Hepatocyte (in vitro differentiated cells): ENCODE measurements at regions not wholly inside any gene's neighbourhood (a gene's known extent, or its start where the extent isn't known, plus 50 kb on each side); places are given as distances from the start of the nearest gene placed in this dataset.

Source experiments
- DNase-seq: peaks from one replicate; pipeline ENCODE4 v3.0.0-alpha.2; 2016; ENCODE audit warnings: low spot score
- H2AFZ ChIP-seq: fragments of 200-600 bp; sonication (generic); 2 replicates; pipeline ENCODE4 v1.6.0; 2016; ENCODE audit warnings: antibody characterized with exemption, mild to moderate bottlenecking
- H3K27ac ChIP-seq: fragments of 200-600 bp; sonication (generic); 2 replicates; pipeline ENCODE4 v1.5.1; 2016; ENCODE audit warnings: mild to moderate bottlenecking
- H3K27me3 ChIP-seq: fragments of 200-600 bp; sonication (generic); 2 replicates; pipeline ENCODE4 v1.6.1; 2016
- H3K36me3 ChIP-seq: fragments of 200-600 bp; sonication (generic); replicated peaks from 2 replicates; pipeline ENCODE4 v1.5.1; 2016; ENCODE audit warnings: low read depth; ENCODE audit not compliant: insufficient read depth
- H3K4me1 ChIP-seq: fragments of 200-600 bp; sonication (generic); 2 replicates; pipeline ENCODE4 v1.5.1; 2016; ENCODE audit warnings: mild to moderate bottlenecking, moderate library complexity; ENCODE audit not compliant: insufficient read depth
- H3K4me2 ChIP-seq: fragments of 200-600 bp; sonication (generic); 2 replicates; pipeline ENCODE4 v1.6.0; 2016
- H3K4me3 ChIP-seq: fragments of 200-600 bp; sonication (generic); 2 replicates; pipeline ENCODE4 v1.5.1; 2016; ENCODE audit warnings: mild to moderate bottlenecking
- H3K79me2 ChIP-seq: fragments of 200-600 bp; sonication (generic); 2 replicates; pipeline ENCODE4 v1.6.0; 2017; ENCODE audit warnings: mild to moderate bottlenecking
- H3K9me2 ChIP-seq: fragments of 200-600 bp; sonication (generic); replicated peaks from 2 replicates; pipeline ENCODE4 v1.6.0; 2017; ENCODE audit warnings: mild to moderate bottlenecking; ENCODE audit not compliant: insufficient read depth
- H3K9me3 ChIP-seq: fragments of 200-600 bp; sonication (generic); 2 replicates; pipeline ENCODE4 v1.5.1; 2016; ENCODE audit warnings: low read depth, mild to moderate bottlenecking
- H4K20me1 ChIP-seq: fragments of 200-600 bp; sonication (generic); 2 replicates; pipeline ENCODE4 v1.6.0; 2016; ENCODE audit warnings: mild to moderate bottlenecking; ENCODE audit not compliant: insufficient read depth, poor library complexity, severe bottlenecking
- CTCF ChIP-seq: fragments of 200-600 bp; sonication (generic); IDR thresholded peaks from 2 replicates; pipeline ENCODE4 v1.5.1; 2016; ENCODE audit warnings: antibody characterized with exemption, mild to moderate bottlenecking; ENCODE audit not compliant: poor library complexity
- EZH2 ChIP-seq: fragments of 200-600 bp; sonication (generic); IDR thresholded peaks from 2 replicates; pipeline ENCODE4 v1.6.1; 2016; ENCODE audit warnings: antibody characterized with exemption, mild to moderate bottlenecking, borderline replicate concordance
- EZH2phosphoT487 ChIP-seq: fragments of 200-600 bp; sonication (generic); IDR thresholded peaks from one replicate; pipeline ENCODE4 v1.6.1; 2018; ENCODE audit warnings: antibody characterized with exemption, mild to moderate bottlenecking, low read depth, moderate library complexity; ENCODE audit not compliant: unreplicated experiment, severe bottlenecking
- WGBS: methylation state at CpG from one replicate; pipeline ENCODE4 v1.1.6; 2016; ENCODE audit warnings: low lambda C conversion rate; ENCODE audit errors: missing lambda C conversion rate; 5-methylcytosine and 5-hydroxymethylcytosine counted together

GRCh38 chr13:76711550-76712182 lies 174.5 kb downstream of the KCTD12 start:
- Histone ChIP-seq H3K27ac (peak overlapping the region; percentile 17), H3K36me3 (no peaks in the 10 kb centered on the region), H3K4me1 (no peaks in the 10 kb centered on the region), H3K27me3 (no peaks in the 10 kb centered on the region), H3K9me3 (no peaks in the 10 kb centered on the region), H4K20me1 (no peaks in the 10 kb centered on the region), H3K4me3 (no peak overlapping the region), H2AFZ (no peak overlapping the region), H3K9me2 (no peaks in the 10 kb centered on the region), H3K79me2 (no peaks in the 10 kb centered on the region), H3K4me2 (no peak overlapping the region)
- 65% methylated on average over 3 of the region's 3 CpGs for WGBS
- no peak for TF ChIP-seq EZH2phosphoT487
- no peak for TF ChIP-seq CTCF
- TF ChIP-seq EZH2: no peak
- DNase-seq: peak; percentile 61

GRCh38 chr13:76709851-76710250 lies 176.4 kb downstream of the KCTD12 start:
- no peak overlapping the region for H3K27ac ChIP-seq
- 83% methylated on average over 1 of the region's 1 CpG for WGBS

GRCh38 chr13:76708138-76708688 lies 178.0 kb downstream of the KCTD12 start:
- Histone ChIP-seq H2AFZ (no peak overlapping the region), H3K36me3 (no peaks in the 10 kb centered on the region), H3K27ac (no peak overlapping the region), H3K4me1 (no peaks in the 10 kb centered on the region), H3K9me3 (no peaks in the 10 kb centered on the region), H3K9me2 (no peaks in the 10 kb centered on the region), H3K4me2 (no peak overlapping the region), H4K20me1 (no peaks in the 10 kb centered on the region), H3K79me2 (no peaks in the 10 kb centered on the region), H3K27me3 (no peaks in the 10 kb centered on the region), H3K4me3 (no peak overlapping the region)
- TF ChIP-seq EZH2: no peak
- TF ChIP-seq CTCF: no peak
- TF ChIP-seq EZH2phosphoT487: no peak
- no peak for DNase-seq
- WGBS: 84% methylated on average over 6 of the region's 6 CpGs

More at GRCh38 chr13:76709851-76710250, 176.4 kb downstream of the KCTD12 start:
- H2AFZ ChIP-seq: no peak overlapping the region
- no peaks in the 10 kb centered on the region for H3K36me3 ChIP-seq
- H3K27me3 ChIP-seq: no peaks in the 10 kb centered on the region
- H4K20me1 ChIP-seq: no peaks in the 10 kb centered on the region
- no peaks in the 10 kb centered on the region for H3K4me1 ChIP-seq
- H3K4me3 ChIP-seq: no peak overlapping the region
- no peaks in the 10 kb centered on the region for H3K9me3 ChIP-seq
- TF ChIP-seq EZH2phosphoT487 (no peak), CTCF (no peak), EZH2 (no peak)
- H3K9me2 ChIP-seq: no peaks in the 10 kb centered on the region
- H3K4me2 ChIP-seq: no peak overlapping the region
- no peak for DNase-seq
- no peaks in the 10 kb centered on the region for H3K79me2 ChIP-seq

GRCh38 chr13:76707360-76707759 lies 178.8 kb downstream of the KCTD12 start:
- Histone ChIP-seq H3K9me2 (no peaks in the 10 kb centered on the region), H3K4me2 (no peak overlapping the region), H4K20me1 (no peaks in the 10 kb centered on the region), H3K36me3 (no peaks in the 10 kb centered on the region), H3K4me3 (no peak overlapping the region), H2AFZ (no peak overlapping the region), H3K27ac (no peak overlapping the region), H3K79me2 (no peaks in the 10 kb centered on the region), H3K9me3 (no peaks in the 10 kb centered on the region), H3K4me1 (no peaks in the 10 kb centered on the region), H3K27me3 (no peaks in the 10 kb centered on the region)
- no peak for TF ChIP-seq EZH2phosphoT487
- TF ChIP-seq CTCF: no peak
- TF ChIP-seq EZH2: no peak
- 78% methylated on average over 3 of the region's 3 CpGs for WGBS
- no peak for DNase-seq
